Duodenal mucosa (tissue), 2 donors: ENCODE measurements at regions not wholly inside any gene's neighbourhood (a gene's known extent, or its start where the extent isn't known, plus 50 kb on each side); places are given as distances from the start of the nearest gene placed in this dataset.
A peak's percentile ranks its signal among the peaks of the same experiment; 100 is the strongest.

ENCODE experiments used
- H3K27ac ChIP-seq: one replicate; pipeline ENCODE4 v1.7.0; 2013; ENCODE audit warnings: low read depth, low read length
- H3K27me3 ChIP-seq, 2 donors: one replicate each; pipeline ENCODE4 v1.7.0; 2013; ENCODE audit warnings: low read length in 2 of 2, control low read depth in 1 of 2; ENCODE audit not compliant: insufficient read depth in 2 of 2, control insufficient read depth in 1 of 2
- H3K36me3 ChIP-seq, 2 donors: one replicate each; pipeline ENCODE4 v1.7.0; 2013; ENCODE audit warnings: low read length in 2 of 2, control low read depth in 1 of 2; ENCODE audit not compliant: insufficient read depth in 2 of 2, control insufficient read depth in 1 of 2
- H3K4me1 ChIP-seq, 2 donors: one replicate each; pipeline ENCODE4 v1.7.0; 2013; ENCODE audit warnings: low read length in 2 of 2, control low read depth in 1 of 2; ENCODE audit not compliant: insufficient read depth in 2 of 2, control insufficient read depth in 1 of 2
- H3K4me3 ChIP-seq, 2 donors: one replicate each; pipeline ENCODE4 v1.7.0; 2013; ENCODE audit warnings: low read length in 2 of 2, low read depth in 1 of 2
- H3K9ac ChIP-seq, 2 donors: one replicate each; pipeline ENCODE4 v1.7.0; 2013; ENCODE audit warnings: low read length in 2 of 2, low read depth in 1 of 2
- H3K9me3 ChIP-seq, 2 donors: one replicate each; pipeline ENCODE4 v1.7.0; 2013; ENCODE audit warnings: low read length in 2 of 2, control low read depth in 1 of 2; ENCODE audit not compliant: control insufficient read depth in 1 of 2

DNA sequence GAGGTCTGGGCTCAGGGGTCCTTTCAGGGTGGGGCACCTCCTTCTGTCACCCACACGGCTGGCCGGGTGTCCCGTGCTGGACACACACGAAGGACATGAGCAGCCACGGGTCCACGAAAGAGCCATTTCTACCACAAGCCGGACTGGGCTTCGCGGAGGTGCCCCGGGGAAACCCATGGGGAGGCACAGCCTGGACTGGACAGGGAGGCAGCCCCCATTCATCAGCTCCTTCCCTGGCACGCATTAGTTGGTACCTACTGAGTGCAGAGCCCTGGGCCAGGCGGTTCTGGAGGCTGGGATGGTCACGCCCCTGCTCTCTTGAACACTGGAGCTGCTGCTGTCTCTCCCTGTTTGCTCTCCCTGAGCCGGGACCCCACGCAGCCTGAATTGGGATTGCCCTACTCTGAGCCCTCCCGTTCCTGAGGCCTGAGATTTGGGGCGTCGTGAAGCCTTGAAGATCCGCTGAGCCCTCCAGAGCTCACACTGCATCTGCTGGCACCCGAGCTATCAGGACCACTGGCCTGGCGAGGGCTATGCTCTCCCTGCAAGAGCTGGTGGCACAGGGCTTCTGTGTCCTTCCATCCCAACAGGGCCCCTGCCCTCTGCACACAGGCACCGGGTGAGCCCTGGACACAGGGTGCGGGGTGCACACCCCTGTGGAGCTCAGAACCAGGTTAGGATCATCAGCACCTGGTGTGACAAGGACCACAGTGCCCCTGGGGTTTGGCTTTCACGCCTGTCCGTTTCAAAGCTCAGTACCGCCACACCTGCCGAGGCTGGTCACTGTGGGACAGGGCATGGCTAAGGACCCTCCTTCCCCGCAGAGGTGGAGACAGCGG is 84.6 kb downstream of the MYEOV start:
- Histone ChIP-seq H3K9me3 (no peaks in the 10 kb centered on the region), H3K4me3 (no peak overlapping the region), H3K36me3 (no peaks in the 10 kb centered on the region), H3K27ac (no peak overlapping the region), H3K9ac (no peak overlapping the region), H3K27me3 (no peaks in the 10 kb centered on the region), H3K4me1 (peaks cover 18 to 35% of the 10 kb centered on the region in 2 donors)

GRCh38 chr11:69380451-69380901 is 86.5 kb downstream of the MYEOV start:
- Histone ChIP-seq H3K27ac (no peak overlapping the region), H3K4me1 (peaks cover 14 to 17% of the 10 kb centered on the region in 2 donors)

GRCh38 chr11:69380921-69381581 is 87.1 kb downstream of the MYEOV start:
- H3K27ac ChIP-seq, result no peak overlapping the region
- H3K9ac ChIP-seq, result no peak overlapping the region
- H3K4me1 ChIP-seq, result peaks cover 8 to 12% of the 10 kb centered on the region in 2 donors
- H3K9me3 ChIP-seq, result no peaks in the 10 kb centered on the region
- H3K27me3 ChIP-seq, result no peaks in the 10 kb centered on the region
- H3K36me3 ChIP-seq, result no peaks in the 10 kb centered on the region
- no peak overlapping the region for H3K4me3 ChIP-seq

More at GRCh38 chr11:69380451-69380901, 86.5 kb downstream of the MYEOV start:
- Histone ChIP-seq H3K27me3 (no peaks in the 10 kb centered on the region), H3K36me3 (no peaks in the 10 kb centered on the region), H3K4me3 (no peak overlapping the region), H3K9ac (no peak overlapping the region), H3K9me3 (no peaks in the 10 kb centered on the region)

DNA sequence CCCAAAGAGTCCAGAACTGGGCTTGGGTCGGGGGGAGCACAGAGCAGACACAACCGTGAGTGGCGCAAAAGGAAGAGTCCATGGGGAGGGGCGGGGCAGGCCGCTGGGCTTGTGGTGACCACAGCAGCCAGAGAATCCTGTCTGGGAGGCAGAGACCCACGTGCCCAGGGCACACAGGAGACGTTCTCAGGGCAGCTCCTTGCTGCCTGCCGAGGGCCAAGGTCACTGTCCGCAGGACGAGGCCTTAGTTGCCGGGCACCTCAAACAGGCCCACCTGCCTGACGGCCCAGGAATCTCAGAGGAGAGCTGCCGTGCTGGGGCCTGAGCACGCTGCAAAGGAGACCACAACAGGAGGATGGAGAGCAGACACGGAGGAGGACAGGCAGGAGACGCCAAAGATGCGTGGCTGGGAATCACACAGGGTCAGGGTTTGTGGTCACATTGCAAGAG is 87.8 kb downstream of the MYEOV start:
- Histone ChIP-seq H3K9me3 (no peaks in the 10 kb centered on the region), H3K9ac (no peak overlapping the region), H3K36me3 (no peaks in the 10 kb centered on the region), H3K4me1 (peaks cover 2 to 5% of the 10 kb centered on the region in 2 donors), H3K27ac (no peak overlapping the region), H3K27me3 (no peaks in the 10 kb centered on the region), H3K4me3 (peak overlapping the region in 1 of 2 donors; percentile 21)

- no peaks in the 10 kb centered on the region for H3K27me3 ChIP-seq
- peaks cover 0 to 4% of the 10 kb centered on the region in 2 donors for H3K9me3 ChIP-seq
- no peak overlapping the region for H3K27ac ChIP-seq
- no peaks in the 10 kb centered on the region for H3K4me1 ChIP-seq
- H3K9ac ChIP-seq, result no peak overlapping the region
- no peaks in the 10 kb centered on the region for H3K36me3 ChIP-seq
- H3K4me3 ChIP-seq, result peak overlapping the region in 1 of 2 donors; percentile 21
These were observed 88.5 kb downstream of the MYEOV start for GRCh38 chr11:69382131-69383128.

- no peak overlapping the region for H3K9ac ChIP-seq
- H3K36me3 ChIP-seq, result no peaks in the 10 kb centered on the region
- no peaks in the 10 kb centered on the region for H3K4me1 ChIP-seq
- H3K4me3 ChIP-seq, result no peak overlapping the region
- H3K9me3 ChIP-seq, result peaks cover 3 to 15% of the 10 kb centered on the region in 2 donors
- H3K27me3 ChIP-seq, result no peaks in the 10 kb centered on the region
- H3K27ac ChIP-seq, result no peak overlapping the region
These were observed 89.7 kb downstream of the MYEOV start for GRCh38 chr11:69383372-69384250.

GRCh38 chr11:69384251-69385143 is 90.5 kb downstream of the MYEOV start:
- H3K27me3 ChIP-seq, result no peaks in the 10 kb centered on the region

GRCh38 chr11:69385144-69385820 is 91.3 kb downstream of the MYEOV start:
- peaks cover 3 to 18% of the 10 kb centered on the region in 2 donors for H3K9me3 ChIP-seq
- H3K27me3 ChIP-seq, result no peaks in the 10 kb centered on the region
- no peaks in the 10 kb centered on the region for H3K4me1 ChIP-seq
- H3K4me3 ChIP-seq, result no peak overlapping the region
- no peak overlapping the region for H3K9ac ChIP-seq
- no peak overlapping the region for H3K27ac ChIP-seq
- H3K36me3 ChIP-seq, result no peaks in the 10 kb centered on the region

More at GRCh38 chr11:69384251-69385143, 90.5 kb downstream of the MYEOV start:
- Histone ChIP-seq H3K9me3 (peaks cover 3 to 18% of the 10 kb centered on the region in 2 donors), H3K4me3 (no peak overlapping the region), H3K36me3 (no peaks in the 10 kb centered on the region), H3K9ac (no peak overlapping the region), H3K27ac (no peak overlapping the region), H3K4me1 (no peaks in the 10 kb centered on the region)
